HG03439 (cell line): ENCODE measurements at regions not wholly inside any gene's neighbourhood (a gene's known extent, or its start where the extent isn't known, plus 50 kb on each side); places are given as distances from the start of the nearest gene placed in this dataset.

Experiments used
- ATAC-seq: cut with Tn5 transposase; IDR thresholded peaks from one replicate; pipeline ENCODE4 v1.9.1; 2021; ENCODE audit warnings: mild to moderate bottlenecking, moderate library complexity; ENCODE audit not compliant: unreplicated experiment

DNA sequence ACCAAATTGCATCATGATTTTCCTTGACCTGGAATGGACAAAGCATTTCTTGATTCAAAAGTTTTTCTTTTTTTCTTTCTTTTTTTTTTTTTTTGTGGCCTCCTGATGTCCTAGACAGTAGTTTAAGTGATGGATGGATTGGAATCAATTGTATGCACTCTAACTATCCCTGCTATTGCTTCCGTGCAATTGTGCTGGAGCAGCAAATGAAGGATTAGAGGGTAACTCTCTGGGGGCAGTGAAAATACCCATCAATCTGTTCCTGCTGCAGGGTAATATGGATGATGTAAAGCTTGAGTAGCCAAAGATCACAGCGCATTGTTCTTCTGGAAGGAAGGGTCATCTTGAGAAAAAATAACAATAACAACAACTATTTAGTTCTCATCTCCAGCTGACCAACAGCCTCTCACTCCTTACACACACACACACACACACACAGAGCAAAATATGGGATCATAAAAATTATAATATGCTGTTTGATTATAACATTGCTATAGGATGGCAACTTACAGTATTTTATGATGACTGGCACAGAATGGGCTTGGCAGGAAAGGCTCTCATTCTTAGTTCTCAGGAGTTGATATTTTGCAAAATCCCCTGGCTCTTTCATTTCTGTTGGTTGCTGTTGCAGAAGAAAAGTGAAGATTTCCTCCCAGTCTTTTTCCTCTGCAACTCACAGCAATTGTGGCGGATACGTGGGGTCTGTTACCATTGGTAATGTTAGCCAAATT is 160.9 kb upstream of the DMAC1 start:
- no peak for ATAC-seq

DNA sequence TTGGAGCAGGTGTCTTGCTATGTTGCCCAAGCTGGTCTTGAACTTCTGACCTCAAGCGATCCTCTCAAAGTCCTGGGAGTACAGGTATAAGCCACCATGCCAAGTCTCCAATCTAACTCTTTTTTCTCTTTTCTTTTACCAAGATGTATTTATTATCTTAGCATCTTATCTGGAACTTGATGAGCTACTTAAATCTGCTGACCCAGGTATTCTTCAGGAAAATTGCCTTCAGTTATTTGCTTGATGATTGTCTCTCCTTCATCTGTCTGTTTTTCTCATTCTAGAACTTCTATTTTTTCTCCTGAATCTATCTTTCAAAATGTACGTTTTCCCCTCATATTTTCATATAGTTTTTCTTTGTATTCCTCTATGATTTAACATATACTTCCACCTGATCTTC is 158.2 kb upstream of the DMAC1 start:
- ATAC-seq: no peak

DNA sequence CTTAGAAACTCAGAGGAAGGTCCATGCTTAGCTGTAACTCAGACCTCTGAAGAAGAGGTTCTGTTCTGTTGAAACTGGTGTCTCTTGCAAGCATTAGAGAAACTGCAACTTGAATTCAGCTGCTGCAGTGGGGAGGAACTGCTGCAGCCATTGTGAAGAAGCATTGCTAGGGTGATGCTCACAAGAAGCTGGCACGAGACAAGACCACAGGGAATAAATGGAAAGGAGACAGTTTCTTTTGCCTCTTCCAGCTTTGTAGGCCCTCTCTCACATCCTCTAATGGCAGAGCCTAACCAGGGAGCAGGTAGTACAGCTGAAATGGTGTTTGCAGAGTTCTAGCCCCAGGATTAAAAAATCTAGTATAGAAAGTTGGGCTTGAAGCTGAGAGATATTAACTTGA is 148.0 kb upstream of the DMAC1 start:
- ATAC-seq: no peak

GRCh38 chr9:7946458-7946857 is 146.9 kb upstream of the DMAC1 start:
- no peak for ATAC-seq

GRCh38 chr9:7944572-7944971 is 145.0 kb upstream of the DMAC1 start:
- ATAC-seq: no peak

GRCh38 chr9:7937761-7938491 is 138.3 kb upstream of the DMAC1 start:
- ATAC-seq: no peak

DNA sequence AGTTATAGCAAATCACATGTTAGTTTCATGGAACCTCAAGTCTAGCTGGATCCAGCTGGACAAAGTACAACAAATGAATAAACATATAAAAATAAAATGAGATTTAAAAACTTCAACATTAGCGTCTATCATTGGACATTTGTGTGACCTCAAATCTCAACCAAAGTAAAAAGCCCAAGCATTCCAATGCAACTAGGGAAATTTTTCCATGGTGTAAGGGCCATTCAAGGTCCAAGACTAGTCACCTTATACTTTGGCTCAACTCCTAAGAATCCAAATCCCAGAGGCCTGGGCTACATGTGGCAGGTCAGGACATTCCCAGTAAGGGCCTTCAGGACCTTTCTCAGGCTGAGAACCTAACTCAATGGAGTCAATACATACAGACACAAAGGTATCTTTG is 137.4 kb upstream of the DMAC1 start:
- no peak for ATAC-seq

GRCh38 chr9:7936163-7936562 is 136.6 kb upstream of the DMAC1 start:
- ATAC-seq: no peak

GRCh38 chr9:7935681-7936080 is 136.1 kb upstream of the DMAC1 start:
- ATAC-seq: no peak

DNA sequence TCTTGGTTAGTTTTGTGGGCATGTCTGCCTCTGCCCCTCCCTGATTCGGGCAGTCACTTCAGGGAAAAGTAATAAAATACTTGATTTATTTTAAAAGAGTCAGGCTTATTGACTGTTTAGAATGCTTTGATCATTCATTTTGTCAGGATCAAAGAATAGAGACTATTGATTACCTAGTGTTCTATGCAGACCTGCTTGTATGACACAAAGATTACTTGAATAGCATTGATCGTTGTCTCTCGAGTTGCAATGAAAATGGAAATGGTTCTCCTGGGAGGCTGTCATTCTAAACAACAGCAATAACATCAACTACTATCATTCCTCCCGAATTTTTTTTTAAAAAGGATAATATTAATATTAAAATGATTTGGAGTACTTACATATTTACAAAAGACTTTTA is 133.2 kb upstream of the DMAC1 start:
- no peak for ATAC-seq

GRCh38 chr9:7930613-7931012 is 131.0 kb upstream of the DMAC1 start:
- ATAC-seq: no peak

DNA sequence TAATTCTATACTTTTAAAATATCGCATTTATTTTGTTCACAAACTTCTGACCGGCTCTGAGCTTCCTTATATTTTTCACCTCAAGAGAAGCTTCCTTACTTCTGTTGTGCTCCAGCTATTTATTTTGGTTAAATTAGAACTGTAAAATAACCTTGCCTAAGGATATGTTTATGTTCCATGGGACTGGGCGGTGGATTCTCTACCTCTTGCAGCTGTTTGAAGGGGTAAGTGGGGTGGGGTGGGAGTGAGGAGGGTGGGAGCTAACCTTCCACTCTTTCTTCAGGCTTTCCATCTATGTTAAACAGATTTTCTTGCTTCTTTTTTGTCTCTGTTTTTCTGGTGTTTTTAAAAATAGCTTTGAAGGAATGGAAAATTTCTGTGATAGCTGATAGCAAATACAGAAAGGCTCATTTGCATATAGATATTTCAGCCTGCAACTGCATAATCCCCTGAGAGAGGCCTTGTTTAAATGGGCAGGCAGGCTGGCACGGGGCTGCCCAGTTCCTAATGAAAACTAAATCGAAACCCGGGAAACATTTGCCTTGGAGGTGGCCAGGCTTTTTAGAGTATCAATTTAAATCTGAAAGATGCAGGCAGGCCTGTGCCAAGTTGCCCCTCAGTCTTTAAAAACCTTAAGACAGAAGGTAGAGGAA is 122.1 kb upstream of the DMAC1 start:
- no peak for ATAC-seq

DNA sequence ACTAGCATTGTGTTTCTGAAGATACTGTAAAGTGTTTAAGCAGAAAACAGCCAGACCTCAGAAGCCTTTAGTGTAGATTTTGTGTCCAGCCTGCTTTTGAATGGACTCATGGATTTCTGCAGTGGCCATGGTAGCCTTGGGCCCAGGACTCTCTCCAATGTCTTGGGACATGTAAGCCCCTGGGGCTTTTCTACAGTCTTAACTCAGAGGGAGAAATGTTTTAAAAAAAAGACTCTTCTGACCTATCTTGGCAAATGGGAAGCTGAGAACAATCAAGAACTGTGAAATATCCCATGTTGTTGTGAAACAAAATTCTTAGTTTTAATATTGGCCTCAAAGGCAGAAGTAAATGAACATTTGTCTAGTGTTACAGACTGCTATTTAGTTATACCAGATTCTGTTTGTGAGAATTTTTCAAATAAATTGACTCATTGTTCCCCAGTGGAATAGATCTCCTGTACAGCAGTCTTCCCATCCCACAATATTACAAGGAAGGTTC is 112.5 kb upstream of the DMAC1 start:
- no peak for ATAC-seq

DNA sequence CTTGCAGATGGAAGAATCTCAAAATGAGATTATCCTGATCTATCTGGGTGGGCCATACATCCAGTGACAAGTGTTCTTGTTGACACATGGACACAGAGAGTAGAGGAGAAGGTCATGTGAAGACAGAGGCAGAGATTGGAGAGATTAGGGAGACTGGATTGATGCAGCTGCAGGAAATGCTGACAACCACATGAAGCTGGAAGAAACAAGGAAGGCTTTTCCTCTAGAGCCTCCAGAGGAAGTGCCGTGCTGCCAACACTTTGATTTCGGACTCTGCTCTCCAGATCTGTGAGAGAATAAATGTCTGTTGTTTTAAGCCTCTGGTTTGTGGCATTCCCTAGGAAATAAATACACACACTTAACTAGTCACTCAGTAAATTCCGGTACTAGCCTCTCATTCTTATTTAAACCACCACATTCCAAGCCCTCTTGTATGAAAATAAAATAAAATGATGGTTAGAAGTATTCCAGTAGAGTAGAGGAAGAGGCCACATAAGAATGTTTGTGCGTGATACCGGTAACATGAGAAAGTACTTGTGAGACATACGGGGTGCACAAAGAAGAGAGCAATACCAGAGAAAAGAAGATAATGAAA is 110.9 kb upstream of the DMAC1 start:
- no peak for ATAC-seq

GRCh38 chr9:7909537-7909936 is 110.0 kb upstream of the DMAC1 start:
- no peak for ATAC-seq

- ATAC-seq: no peak
Measured at GRCh38 chr9:7907551-7908337, 108.2 kb upstream of the DMAC1 start.

DNA sequence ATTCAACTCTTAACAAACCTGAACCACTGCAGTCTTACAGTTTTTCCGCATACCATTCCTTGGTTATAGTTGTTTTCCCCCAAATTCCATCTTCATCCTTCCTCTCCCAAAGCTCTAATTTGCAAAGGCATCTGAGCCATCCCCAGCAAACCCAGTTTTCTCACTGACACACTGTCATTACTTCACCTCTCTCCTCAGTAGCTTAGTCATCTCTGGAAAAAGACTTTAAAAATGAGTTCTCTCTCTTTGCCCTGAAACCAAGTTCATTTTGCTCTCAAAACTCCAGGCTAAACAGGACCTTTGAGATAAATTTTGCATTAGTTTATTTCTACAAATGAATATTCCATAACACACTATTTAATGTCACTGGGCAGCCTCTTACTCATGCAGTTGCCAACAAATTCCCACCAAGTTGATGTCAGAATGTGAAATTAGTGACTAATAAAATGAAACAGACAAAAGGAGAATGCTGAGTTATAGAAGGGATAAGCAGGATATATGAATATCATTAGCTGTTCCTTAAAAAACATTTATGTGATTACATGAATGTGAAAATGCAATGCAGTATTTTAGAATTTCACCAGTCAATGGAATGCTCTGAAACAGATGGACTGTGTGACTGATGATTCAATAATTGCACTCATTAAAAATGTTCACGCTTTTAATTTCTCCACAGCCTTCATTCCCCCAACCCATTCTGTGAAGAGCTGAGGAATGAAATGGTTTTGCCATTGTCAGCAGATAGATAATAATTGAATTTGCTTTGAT is 107.4 kb upstream of the DMAC1 start:
- ATAC-seq: no peak

- ATAC-seq: no peak
Measured at GRCh38 chr9:7901621-7902020, 102.0 kb upstream of the DMAC1 start.

- no peak for ATAC-seq
Measured at GRCh38 chr9:7900541-7900940, 101.0 kb upstream of the DMAC1 start.

DNA sequence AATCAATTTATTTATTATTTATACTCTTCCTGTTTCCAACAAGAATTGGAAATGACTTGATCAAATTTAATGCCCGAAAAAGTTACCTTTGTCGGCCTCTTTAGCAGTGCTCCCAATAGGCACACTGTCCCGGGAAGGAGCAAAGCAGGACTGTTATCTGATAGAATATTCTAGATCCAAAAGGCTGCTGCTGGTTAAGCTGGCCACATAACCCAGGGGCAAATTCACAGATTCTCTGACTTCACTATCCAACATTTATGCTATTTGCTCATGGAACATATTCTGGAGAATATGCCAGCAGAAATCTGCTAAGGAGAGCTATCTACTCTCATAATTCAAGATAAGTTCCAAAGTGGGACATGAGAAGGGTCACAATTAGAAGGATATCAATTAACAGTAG is 100.2 kb upstream of the DMAC1 start:
- no peak for ATAC-seq
